Tibial nerve (tissue), 4 donors: ENCODE measurements at regions not wholly inside any gene's neighbourhood (a gene's known extent, or its start where the extent isn't known, plus 50 kb on each side); places are given as distances from the start of the nearest gene placed in this dataset.

Experiments used
- EP300 ChIP-seq, 2 donors: sonication (generic); formaldehyde crosslinking; IDR thresholded peaks; one replicate each; pipeline ENCODE4 v1.6.1; 2017; ENCODE audit warnings: antibody characterized with exemption in 2 of 2, mild to moderate bottlenecking in 1 of 2
- TF ChIP-seq, protein P1 (sequence below), 5 experiments: fragments of 200-600 bp in 3 of 5; fragments of 450-650 bp in 2 of 5; sonication (generic) in 3 of 5; IDR thresholded peaks; one replicate each; pipeline ENCODE4 v1.5.1; 2016 to 2019; ENCODE audit warnings: antibody characterized with exemption in 5 of 5, mild to moderate bottlenecking in 3 of 5, moderate library complexity in 2 of 5

DNA sequence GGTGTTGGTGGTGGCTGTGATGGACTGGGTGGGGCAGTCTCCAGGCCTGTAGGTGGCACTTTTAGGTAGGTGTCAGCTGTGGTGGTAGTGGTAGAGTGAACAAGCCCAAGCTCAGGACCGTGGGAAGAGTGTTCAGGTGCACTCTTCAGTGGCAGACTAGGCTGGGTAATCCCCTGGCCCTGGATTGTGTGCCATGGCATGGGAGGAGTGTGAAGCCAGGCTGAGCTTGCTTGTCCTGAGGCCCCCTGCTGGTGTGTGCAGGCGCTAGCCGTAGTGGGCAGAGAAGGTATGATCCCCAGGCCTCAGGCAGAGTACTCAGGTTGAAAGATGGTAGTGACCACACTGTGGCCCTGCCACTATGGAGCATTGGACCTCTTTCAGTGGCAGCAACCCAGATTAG, 850.3 kb downstream of the DSC3 start:
- TF ChIP-seq, protein P1, sequence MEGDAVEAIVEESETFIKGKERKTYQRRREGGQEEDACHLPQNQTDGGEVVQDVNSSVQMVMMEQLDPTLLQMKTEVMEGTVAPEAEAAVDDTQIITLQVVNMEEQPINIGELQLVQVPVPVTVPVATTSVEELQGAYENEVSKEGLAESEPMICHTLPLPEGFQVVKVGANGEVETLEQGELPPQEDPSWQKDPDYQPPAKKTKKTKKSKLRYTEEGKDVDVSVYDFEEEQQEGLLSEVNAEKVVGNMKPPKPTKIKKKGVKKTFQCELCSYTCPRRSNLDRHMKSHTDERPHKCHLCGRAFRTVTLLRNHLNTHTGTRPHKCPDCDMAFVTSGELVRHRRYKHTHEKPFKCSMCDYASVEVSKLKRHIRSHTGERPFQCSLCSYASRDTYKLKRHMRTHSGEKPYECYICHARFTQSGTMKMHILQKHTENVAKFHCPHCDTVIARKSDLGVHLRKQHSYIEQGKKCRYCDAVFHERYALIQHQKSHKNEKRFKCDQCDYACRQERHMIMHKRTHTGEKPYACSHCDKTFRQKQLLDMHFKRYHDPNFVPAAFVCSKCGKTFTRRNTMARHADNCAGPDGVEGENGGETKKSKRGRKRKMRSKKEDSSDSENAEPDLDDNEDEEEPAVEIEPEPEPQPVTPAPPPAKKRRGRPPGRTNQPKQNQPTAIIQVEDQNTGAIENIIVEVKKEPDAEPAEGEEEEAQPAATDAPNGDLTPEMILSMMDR (IDR thresholded peaks at IDR 0.05) = no peak
- no peak for TF ChIP-seq EP300 (IDR thresholded peaks at IDR 0.05)
